H1 (cell line): ENCODE measurements at regions not wholly inside any gene's neighbourhood (a gene's known extent, or its start where the extent isn't known, plus 50 kb on each side); places are given as distances from the start of the nearest gene placed in this dataset.

Experiments
- BRCA1 ChIP-seq: IDR thresholded peaks from 2 replicates; pipeline ENCODE4 v1.6.1; 2012; ENCODE audit warnings: low read depth, low read length, improper control_type of control experiment
- CTCF ChIP-seq, 3 experiments: IDR thresholded peaks; 1 replicate in 2 of 3; 2 replicates in 1 of 3; pipeline versions ENCODE4 v1.5.1 to v1.6.1; 2011; ENCODE audit warnings: low read length in 3 of 3, mild to moderate bottlenecking in 3 of 3, inconsistent platforms in 2 of 3, low read depth in 1 of 3, moderate library complexity in 1 of 3; ENCODE audit not compliant: insufficient read depth in 1 of 3; ENCODE audit errors: control extremely low read depth in 1 of 3
- EZH2 ChIP-seq: fragments of 200-600 bp; sonication (generic); IDR thresholded peaks from 2 replicates; pipeline ENCODE4 v1.7.1; 2012; ENCODE audit warnings: low read depth, mild to moderate bottlenecking, moderate library complexity, low read length, inconsistent platforms; ENCODE audit not compliant: severe bottlenecking
- POLR2A ChIP-seq, 2 experiments: IDR thresholded peaks; 1 replicate in 1 of 2; 2 replicates in 1 of 2; pipeline ENCODE4 v1.6.1; 2011; ENCODE audit warnings: low read depth in 2 of 2, low read length in 2 of 2, mild to moderate bottlenecking in 2 of 2; ENCODE audit errors: control extremely low read depth in 1 of 2
- SP1 ChIP-seq: IDR thresholded peaks from 2 replicates; pipeline ENCODE4 v1.6.1; 2011; ENCODE audit warnings: low read depth, low read length

GRCh38 chr3:23659274-23659673, 146.5 kb upstream of the UBE2E1 start:
- TF ChIP-seq CTCF (IDR thresholded peaks at IDR 0.05; ENCODE audit: control extremely low read depth in 1 of 3, insufficient read depth in 1 of 3, low read depth in 1 of 3, low read length in 3 of 3), result no peak
- TF ChIP-seq POLR2A (IDR thresholded peaks at IDR 0.05; ENCODE audit: control extremely low read depth in 1 of 2, low read depth in 2 of 2, low read length in 2 of 2), result no peak
- no peak for TF ChIP-seq EZH2
- TF ChIP-seq BRCA1, result no peak
- no peak for TF ChIP-seq SP1
